ENCODE measurements at regions not wholly inside any gene's neighbourhood (a gene's known extent, or its start where the extent isn't known, plus 50 kb on each side); places are given as distances from the start of the nearest gene placed in this dataset.

DNA sequence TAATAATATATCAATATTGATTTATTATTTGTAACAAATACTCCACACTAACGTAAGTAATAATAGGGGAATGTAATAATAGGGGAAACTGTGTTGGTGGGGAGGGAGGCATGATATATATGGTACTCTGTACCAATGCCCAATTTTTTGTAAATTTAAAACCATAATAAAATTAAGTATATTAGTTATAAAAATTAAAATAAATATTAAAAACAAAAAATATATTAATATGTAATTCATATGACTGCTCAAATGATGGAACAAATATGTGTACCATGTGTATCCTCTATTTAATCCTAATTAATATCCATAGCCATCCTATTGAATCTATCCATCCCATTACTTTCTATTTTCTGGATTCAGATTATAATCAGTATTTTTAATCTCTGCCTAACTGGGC is 578.0 kb downstream of the KCNA4 start:
- no peak overlapping the region for H3K4me3 ChIP-seq (ENCODE audit: low read depth in 1 of 5, low read length in 5 of 5)
- peaks cover 0 to 19% (median 6%) of the 10 kb centered on the region in 5 donors for H3K4me1 ChIP-seq (ENCODE audit: control insufficient read depth in 5 of 5, insufficient read depth in 5 of 5, low read length in 5 of 5)
- H3K9me3 ChIP-seq (ENCODE audit: control insufficient read depth in 5 of 5, low read length in 5 of 5), result peaks cover 0 to 2% (median 0%) of the 10 kb centered on the region in 5 donors
- H3K27me3 ChIP-seq (ENCODE audit: control insufficient read depth in 5 of 5, insufficient read depth in 4 of 5, low read length in 5 of 5), result no peaks in the 10 kb centered on the region
- H3K9ac ChIP-seq (ENCODE audit: low read length in 5 of 5), result no peak overlapping the region
- H3K36me3 ChIP-seq (ENCODE audit: control insufficient read depth in 5 of 5, insufficient read depth in 5 of 5, low read length in 5 of 5), result no peaks in the 10 kb centered on the region
- H3K27ac ChIP-seq (ENCODE audit: low read depth, low read length), result no peak overlapping the region

DNA sequence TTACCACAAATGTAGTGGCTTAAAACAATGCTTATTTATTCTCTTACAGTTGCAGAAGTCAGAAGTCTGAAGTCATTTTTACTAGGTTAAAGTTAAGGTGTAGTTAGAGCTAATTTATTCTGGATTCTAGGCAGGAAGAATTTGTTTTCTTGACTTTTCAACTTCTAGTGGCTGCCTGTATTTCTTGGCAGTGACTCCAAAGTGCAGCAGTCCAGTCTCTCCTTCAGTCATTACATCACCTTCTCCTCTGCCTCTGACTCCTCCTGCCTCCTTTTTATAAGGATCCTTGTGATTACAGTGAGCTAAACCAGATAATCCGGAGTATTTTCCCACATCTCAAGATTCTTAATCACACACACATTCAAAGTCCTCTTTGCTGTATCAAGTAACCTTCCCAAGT is 581.4 kb downstream of the KCNA4 start:
- H3K4me3 ChIP-seq (ENCODE audit: low read depth in 1 of 5, low read length in 5 of 5), result no peak overlapping the region
- no peaks in the 10 kb centered on the region for H3K36me3 ChIP-seq (ENCODE audit: control insufficient read depth in 5 of 5, insufficient read depth in 5 of 5, low read length in 5 of 5)
- H3K9ac ChIP-seq (ENCODE audit: low read length in 5 of 5), result no peak overlapping the region
- H3K4me1 ChIP-seq (ENCODE audit: control insufficient read depth in 5 of 5, insufficient read depth in 5 of 5, low read length in 5 of 5), result peaks cover 0 to 8% (median 0%) of the 10 kb centered on the region in 5 donors
- H3K27me3 ChIP-seq (ENCODE audit: control insufficient read depth in 5 of 5, insufficient read depth in 4 of 5, low read length in 5 of 5), result no peaks in the 10 kb centered on the region
- no peaks in the 10 kb centered on the region for H3K9me3 ChIP-seq (ENCODE audit: control insufficient read depth in 5 of 5, low read length in 5 of 5)
- H3K27ac ChIP-seq (ENCODE audit: low read depth, low read length), result no peak overlapping the region

DNA sequence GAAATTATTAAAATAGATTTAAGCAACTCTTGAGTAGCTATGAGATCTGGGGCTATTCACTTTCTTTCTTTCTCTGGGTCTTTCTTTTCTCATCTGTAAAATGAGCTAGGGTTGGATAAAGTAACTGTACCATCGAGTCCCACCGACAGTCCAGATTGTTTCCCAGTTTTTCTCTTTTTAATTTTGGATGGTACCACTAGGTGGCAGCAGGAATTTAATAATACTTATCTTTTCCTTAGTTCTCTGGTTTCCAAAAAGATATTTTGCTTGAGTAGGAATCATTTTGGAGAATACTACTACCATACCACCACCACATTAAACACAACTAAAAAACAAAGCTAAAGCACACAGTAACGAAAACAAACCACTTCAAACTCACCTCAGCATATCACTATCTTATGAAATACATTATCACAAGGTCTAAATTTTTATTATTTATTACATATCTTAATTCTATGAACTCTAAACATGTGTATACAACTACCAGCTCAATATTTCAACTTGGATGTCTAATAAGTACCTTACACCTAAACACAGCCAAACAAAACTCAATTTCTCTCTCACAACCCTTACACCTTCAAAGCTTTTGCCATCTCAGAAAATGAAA is 584.0 kb downstream of the KCNA4 start:
- H3K4me3 ChIP-seq (ENCODE audit: low read depth in 1 of 5, low read length in 5 of 5), result no peak overlapping the region
- H3K27me3 ChIP-seq (ENCODE audit: control insufficient read depth in 5 of 5, insufficient read depth in 4 of 5, low read length in 5 of 5), result no peaks in the 10 kb centered on the region
- H3K9ac ChIP-seq (ENCODE audit: low read length in 5 of 5), result no peak overlapping the region
- no peaks in the 10 kb centered on the region for H3K36me3 ChIP-seq (ENCODE audit: control insufficient read depth in 5 of 5, insufficient read depth in 5 of 5, low read length in 5 of 5)
- H3K27ac ChIP-seq (ENCODE audit: low read depth, low read length), result no peak overlapping the region
- peaks cover 0 to 8% (median 0%) of the 10 kb centered on the region in 5 donors for H3K4me1 ChIP-seq (ENCODE audit: control insufficient read depth in 5 of 5, insufficient read depth in 5 of 5, low read length in 5 of 5)
- H3K9me3 ChIP-seq (ENCODE audit: control insufficient read depth in 5 of 5, low read length in 5 of 5), result no peaks in the 10 kb centered on the region

DNA sequence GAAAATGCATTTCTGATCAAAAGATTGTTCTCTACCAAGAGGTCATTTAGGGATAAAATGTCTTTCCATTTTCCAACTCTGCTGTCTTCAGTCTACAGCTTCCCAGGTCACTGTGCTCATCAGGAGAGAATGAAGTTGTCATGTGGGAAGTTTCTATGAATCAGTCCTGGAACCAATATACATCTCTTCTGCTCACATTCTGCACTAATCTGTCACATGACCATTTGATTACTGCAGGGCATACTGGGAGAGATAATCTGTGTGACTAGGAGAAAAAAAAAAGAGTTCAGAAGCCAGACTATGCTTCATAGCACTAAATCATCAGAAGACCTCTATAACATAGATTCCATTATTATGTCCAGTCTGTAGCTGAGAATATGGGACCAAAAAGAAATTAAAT is 611.5 kb downstream of the KCNA4 start:
- H3K27ac ChIP-seq (ENCODE audit: low read depth, low read length), result no peak overlapping the region
- no peaks in the 10 kb centered on the region for H3K4me1 ChIP-seq (ENCODE audit: control insufficient read depth in 5 of 5, insufficient read depth in 5 of 5, low read length in 5 of 5)
- no peaks in the 10 kb centered on the region for H3K36me3 ChIP-seq (ENCODE audit: control insufficient read depth in 5 of 5, insufficient read depth in 5 of 5, low read length in 5 of 5)
- no peak overlapping the region for H3K4me3 ChIP-seq (ENCODE audit: low read depth in 1 of 5, low read length in 5 of 5)
- H3K27me3 ChIP-seq (ENCODE audit: control insufficient read depth in 5 of 5, insufficient read depth in 4 of 5, low read length in 5 of 5), result no peaks in the 10 kb centered on the region
- H3K9ac ChIP-seq (ENCODE audit: low read length in 5 of 5), result no peak overlapping the region
- H3K9me3 ChIP-seq (ENCODE audit: control insufficient read depth in 5 of 5, low read length in 5 of 5), result no peaks in the 10 kb centered on the region

DNA sequence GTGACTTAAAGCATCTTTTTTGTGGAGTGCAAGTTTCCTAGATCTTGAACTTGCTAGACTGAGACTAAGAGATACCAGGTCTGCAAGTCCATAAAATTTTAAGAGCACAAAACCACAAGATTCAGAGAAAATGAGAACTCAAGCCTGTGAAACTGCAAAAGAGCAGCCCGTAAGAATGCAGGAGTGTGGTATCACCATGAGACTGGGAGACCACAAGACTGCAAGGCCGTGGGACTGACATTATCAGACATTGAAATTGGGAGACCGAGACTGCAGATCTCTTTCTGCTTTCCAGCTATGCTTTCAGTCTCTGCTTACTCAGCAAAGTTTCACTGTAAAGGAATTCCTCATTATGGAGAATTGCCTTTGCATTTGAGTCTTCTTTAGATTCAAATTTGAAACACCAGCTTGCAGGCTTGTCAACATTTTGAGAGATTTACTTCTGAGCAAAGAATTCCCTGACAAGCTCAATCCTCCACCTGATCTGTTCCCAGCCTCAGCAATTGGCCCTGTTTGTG is 621.2 kb downstream of the KCNA4 start:
- H3K9ac ChIP-seq (ENCODE audit: low read length in 5 of 5), result no peak overlapping the region
- H3K36me3 ChIP-seq (ENCODE audit: control insufficient read depth in 5 of 5, insufficient read depth in 5 of 5, low read length in 5 of 5), result no peaks in the 10 kb centered on the region
- no peak overlapping the region for H3K4me3 ChIP-seq (ENCODE audit: low read depth in 1 of 5, low read length in 5 of 5)
- no peaks in the 10 kb centered on the region for H3K27me3 ChIP-seq (ENCODE audit: control insufficient read depth in 5 of 5, insufficient read depth in 4 of 5, low read length in 5 of 5)
- H3K9me3 ChIP-seq (ENCODE audit: control insufficient read depth in 5 of 5, low read length in 5 of 5), result no peaks in the 10 kb centered on the region
- no peak overlapping the region for H3K27ac ChIP-seq (ENCODE audit: low read depth, low read length)
- no peaks in the 10 kb centered on the region for H3K4me1 ChIP-seq (ENCODE audit: control insufficient read depth in 5 of 5, insufficient read depth in 5 of 5, low read length in 5 of 5)

DNA sequence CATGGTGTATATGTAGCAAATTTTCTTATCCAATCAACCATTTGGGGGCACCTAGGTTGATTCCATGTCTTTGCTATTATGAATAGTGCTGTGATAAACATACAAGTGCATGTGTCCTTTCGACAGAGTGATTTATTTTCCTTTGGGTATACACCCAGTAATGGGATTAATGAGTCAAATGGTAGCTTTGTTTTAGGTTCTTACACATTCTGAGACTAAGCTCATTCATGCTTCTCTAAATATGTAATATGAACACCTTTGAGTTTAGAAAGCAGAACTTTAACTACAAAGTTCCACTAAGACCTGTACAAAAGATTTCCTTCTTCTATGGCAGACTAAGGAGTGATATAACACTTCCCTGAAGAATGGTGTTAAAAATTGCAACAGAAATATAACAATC is 627.0 kb downstream of the KCNA4 start:
- H3K36me3 ChIP-seq (ENCODE audit: control insufficient read depth in 5 of 5, insufficient read depth in 5 of 5, low read length in 5 of 5), result no peaks in the 10 kb centered on the region
- no peak overlapping the region for H3K4me3 ChIP-seq (ENCODE audit: low read depth in 1 of 5, low read length in 5 of 5)
- H3K9ac ChIP-seq (ENCODE audit: low read length in 5 of 5), result no peak overlapping the region
- H3K27me3 ChIP-seq (ENCODE audit: control insufficient read depth in 5 of 5, insufficient read depth in 4 of 5, low read length in 5 of 5), result no peaks in the 10 kb centered on the region
- peaks cover 0 to 4% (median 0%) of the 10 kb centered on the region in 5 donors for H3K9me3 ChIP-seq (ENCODE audit: control insufficient read depth in 5 of 5, low read length in 5 of 5)
- no peak overlapping the region for H3K27ac ChIP-seq (ENCODE audit: low read depth, low read length)
- no peaks in the 10 kb centered on the region for H3K4me1 ChIP-seq (ENCODE audit: control insufficient read depth in 5 of 5, insufficient read depth in 5 of 5, low read length in 5 of 5)

DNA sequence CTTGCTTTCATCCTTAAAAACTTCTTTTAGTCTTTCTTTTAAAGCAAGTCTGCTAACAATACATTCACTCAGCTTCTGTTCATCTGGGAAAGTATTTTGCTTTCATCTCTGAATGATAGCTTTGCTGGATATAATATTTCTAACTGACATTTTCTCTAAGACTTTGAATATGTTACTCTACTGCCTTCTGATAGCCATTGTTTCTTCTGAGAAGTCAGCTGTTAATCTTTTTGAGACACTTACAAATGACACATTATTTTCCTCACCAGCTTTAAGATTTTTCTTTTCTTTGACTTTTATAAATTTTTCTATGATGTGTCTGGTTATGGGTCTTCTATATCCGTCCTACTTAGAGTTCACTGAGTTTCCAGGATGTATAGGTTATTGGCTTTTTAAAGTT is 643.1 kb downstream of the KCNA4 start:
- Histone ChIP-seq H3K4me3 (ENCODE audit: low read depth in 1 of 5, low read length in 5 of 5) (no peak overlapping the region), H3K27ac (ENCODE audit: low read depth, low read length) (no peak overlapping the region), H3K9me3 (ENCODE audit: control insufficient read depth in 5 of 5, low read length in 5 of 5) (peaks cover 0 to 9% (median 5%) of the 10 kb centered on the region in 5 donors), H3K27me3 (ENCODE audit: control insufficient read depth in 5 of 5, insufficient read depth in 4 of 5, low read length in 5 of 5) (no peaks in the 10 kb centered on the region), H3K9ac (ENCODE audit: low read length in 5 of 5) (no peak overlapping the region), H3K4me1 (ENCODE audit: control insufficient read depth in 5 of 5, insufficient read depth in 5 of 5, low read length in 5 of 5) (no peaks in the 10 kb centered on the region), H3K36me3 (ENCODE audit: control insufficient read depth in 5 of 5, insufficient read depth in 5 of 5, low read length in 5 of 5) (no peaks in the 10 kb centered on the region)

DNA sequence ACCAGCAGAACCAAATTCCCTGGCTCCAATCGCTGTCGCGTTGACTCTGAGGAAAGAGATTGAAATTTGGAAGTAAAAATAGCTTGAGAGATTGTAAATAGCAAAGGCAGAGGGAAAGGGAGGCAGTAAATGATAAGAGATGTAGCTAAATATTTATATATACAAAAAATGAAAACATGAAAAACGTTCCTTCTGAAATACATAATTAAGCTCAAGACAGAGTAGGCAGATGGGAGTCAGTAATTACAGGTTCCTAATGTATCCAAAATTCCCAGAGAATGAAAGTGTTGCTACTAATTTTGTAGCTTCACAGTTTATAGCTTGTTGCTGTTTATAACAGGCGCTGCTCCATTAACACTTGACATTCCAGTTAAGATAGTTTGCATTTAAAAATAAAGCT is 648.7 kb downstream of the KCNA4 start:
- peaks cover 0 to 9% (median 3%) of the 10 kb centered on the region in 5 donors for H3K4me1 ChIP-seq (ENCODE audit: control insufficient read depth in 5 of 5, insufficient read depth in 5 of 5, low read length in 5 of 5)
- H3K27me3 ChIP-seq (ENCODE audit: control insufficient read depth in 5 of 5, insufficient read depth in 4 of 5, low read length in 5 of 5), result no peaks in the 10 kb centered on the region
- no peaks in the 10 kb centered on the region for H3K9me3 ChIP-seq (ENCODE audit: control insufficient read depth in 5 of 5, low read length in 5 of 5)
- no peaks in the 10 kb centered on the region for H3K36me3 ChIP-seq (ENCODE audit: control insufficient read depth in 5 of 5, insufficient read depth in 5 of 5, low read length in 5 of 5)
- H3K27ac ChIP-seq (ENCODE audit: low read depth, low read length), result no peak overlapping the region
- no peak overlapping the region for H3K9ac ChIP-seq (ENCODE audit: low read length in 5 of 5)
- H3K4me3 ChIP-seq (ENCODE audit: low read depth in 1 of 5, low read length in 5 of 5), result no peak overlapping the region

DNA sequence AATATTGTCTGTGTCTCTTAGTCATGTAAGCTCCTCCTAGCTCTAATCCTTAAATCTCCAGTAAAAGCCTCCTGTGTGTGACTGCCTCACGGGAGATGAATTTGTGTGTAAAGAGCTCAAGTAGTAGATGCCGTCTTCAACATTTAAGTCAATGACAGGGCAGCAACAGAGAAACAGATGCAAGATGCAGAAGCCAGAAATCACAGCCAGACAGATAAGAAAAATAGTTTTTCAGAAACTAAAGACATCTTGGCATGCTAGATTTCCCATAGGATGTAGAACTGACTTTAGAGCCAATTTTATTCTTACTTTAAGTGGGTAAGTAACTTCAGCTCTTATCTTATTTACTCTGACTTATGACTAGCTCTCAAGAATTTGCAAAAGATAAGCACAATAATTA is 652.8 kb downstream of the KCNA4 start:
- Histone ChIP-seq H3K36me3 (ENCODE audit: control insufficient read depth in 5 of 5, insufficient read depth in 5 of 5, low read length in 5 of 5) (no peaks in the 10 kb centered on the region), H3K4me3 (ENCODE audit: low read depth in 1 of 5, low read length in 5 of 5) (no peak overlapping the region), H3K9ac (ENCODE audit: low read length in 5 of 5) (no peak overlapping the region), H3K4me1 (ENCODE audit: control insufficient read depth in 5 of 5, insufficient read depth in 5 of 5, low read length in 5 of 5) (peaks cover 0 to 9% (median 3%) of the 10 kb centered on the region in 5 donors), H3K27ac (ENCODE audit: low read depth, low read length) (no peak overlapping the region), H3K27me3 (ENCODE audit: control insufficient read depth in 5 of 5, insufficient read depth in 4 of 5, low read length in 5 of 5) (no peaks in the 10 kb centered on the region), H3K9me3 (ENCODE audit: control insufficient read depth in 5 of 5, low read length in 5 of 5) (no peaks in the 10 kb centered on the region)

DNA sequence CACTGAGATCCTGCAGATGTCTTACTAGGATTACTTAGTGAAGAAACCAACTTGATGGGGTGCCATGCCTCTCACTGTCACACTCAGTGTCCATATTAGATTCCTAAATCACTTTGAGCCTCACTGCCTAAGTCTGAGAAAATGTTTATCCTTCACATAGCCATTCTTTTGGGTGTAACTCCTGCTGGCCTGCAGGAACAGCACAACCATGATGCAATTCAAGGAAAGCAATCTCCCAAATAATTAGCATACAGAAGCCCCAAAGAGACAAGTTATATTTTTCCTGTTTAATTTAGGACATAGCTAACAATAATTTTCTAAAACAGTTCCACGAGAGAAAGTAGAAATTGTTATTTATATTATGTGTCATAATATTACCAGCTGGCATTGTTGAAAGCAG is 655.5 kb downstream of the KCNA4 start:
- Histone ChIP-seq H3K4me1 (ENCODE audit: control insufficient read depth in 5 of 5, insufficient read depth in 5 of 5, low read length in 5 of 5) (peaks cover 0 to 9% (median 3%) of the 10 kb centered on the region in 5 donors), H3K27ac (ENCODE audit: low read depth, low read length) (no peak overlapping the region), H3K9ac (ENCODE audit: low read length in 5 of 5) (no peak overlapping the region), H3K9me3 (ENCODE audit: control insufficient read depth in 5 of 5, low read length in 5 of 5) (no peaks in the 10 kb centered on the region), H3K4me3 (ENCODE audit: low read depth in 1 of 5, low read length in 5 of 5) (no peak overlapping the region), H3K27me3 (ENCODE audit: control insufficient read depth in 5 of 5, insufficient read depth in 4 of 5, low read length in 5 of 5) (no peaks in the 10 kb centered on the region), H3K36me3 (ENCODE audit: control insufficient read depth in 5 of 5, insufficient read depth in 5 of 5, low read length in 5 of 5) (no peaks in the 10 kb centered on the region)

Data from subcutaneous abdominal adipose tissue (tissue), 5 donors.